Right lung (tissue), 2 donors: ENCODE measurements at regions not wholly inside any gene's neighbourhood (a gene's known extent, or its start where the extent isn't known, plus 50 kb on each side); places are given as distances from the start of the nearest gene placed in this dataset.
"Not testable (repeated sequence)": the region's sequence is repeated elsewhere in the genome, so short reads cannot be mapped to it uniquely, and the experiment has no call there.

Experiments used
- DNase-seq, 2 donors: peaks; one replicate each; pipeline ENCODE4 v3.0.0-alpha.2; 2013

- no peak for DNase-seq
Measured at GRCh38 chrX:34270434-34270833, 138.3 kb upstream of the FAM47A start.

GRCh38 chrX:34238896-34239295 lies 106.8 kb upstream of the FAM47A start:
- no peak for DNase-seq

- not testable (repeated sequence) for DNase-seq
Measured at GRCh38 chrX:34230156-34230555, 98.0 kb upstream of the FAM47A start.

GRCh38 chrX:34227804-34228203 lies 95.7 kb upstream of the FAM47A start:
- DNase-seq = no peak

- DNase-seq = no peak
Measured at GRCh38 chrX:34223574-34223973, 91.5 kb upstream of the FAM47A start.

- DNase-seq = no peak
Measured at GRCh38 chrX:34218063-34218462, 85.9 kb upstream of the FAM47A start.

GRCh38 chrX:34197946-34198345 lies 65.8 kb upstream of the FAM47A start:
- DNase-seq = no peak
